ENCODE measurements at regions not wholly inside any gene's neighbourhood (a gene's known extent, or its start where the extent isn't known, plus 50 kb on each side); places are given as distances from the start of the nearest gene placed in this dataset.

DNA sequence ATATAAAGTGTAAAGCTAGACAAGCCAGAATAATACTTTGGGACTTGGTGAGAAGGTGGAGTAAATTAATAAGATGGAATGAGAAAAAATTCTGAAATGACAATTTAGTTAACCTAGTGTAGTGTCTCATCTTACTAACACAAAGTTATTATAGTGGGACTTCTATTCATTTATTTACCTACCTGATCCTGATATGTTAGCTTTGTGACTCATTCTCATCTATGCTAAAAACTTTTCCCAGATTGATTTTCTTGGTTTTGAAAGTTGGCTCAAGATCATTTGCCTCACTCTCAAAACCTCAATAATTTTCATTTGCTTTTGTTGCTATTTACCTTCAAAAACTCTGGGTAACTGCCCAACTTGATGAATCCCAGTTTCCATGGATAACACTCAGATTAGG lies 698.6 kb downstream of the SH3BGRL start:
- no peak overlapping the region for H3K23ac ChIP-seq (ENCODE audit: insufficient read length, low read depth, low read length)
- no peaks in the 10 kb centered on the region for H4K20me1 ChIP-seq (ENCODE audit: control insufficient read depth, insufficient read depth, insufficient read length)
- Mint-ChIP-seq H3K4me3 (no peak overlapping the region), H3K27ac (no peak overlapping the region), H3K9me3 (peaks cover 59 to 80% of the 10 kb centered on the region in 2 experiments), H3K27me3 (ENCODE audit: low read depth) (no peaks in the 10 kb centered on the region; the same call in 1 of the 2 replicates), H3K4me1 (no peaks in the 10 kb centered on the region), H3K36me3 (ENCODE audit: insufficient read depth in 1 of 3, low read depth in 3 of 3) (peaks cover 0 to 6% (median 4%) of the 10 kb centered on the region in 3 experiments; a peak in 3 of 7 replicates)
- no peak overlapping the region for H4K5ac ChIP-seq (ENCODE audit: insufficient read length, low read depth, low read length)
- H4K91ac ChIP-seq (ENCODE audit: insufficient read length, low read depth, low read length), result no peak overlapping the region
- no peak overlapping the region for H2BK120ac ChIP-seq (ENCODE audit: low read depth, low read length, poor library complexity, severe bottlenecking)
- H3K79me2 ChIP-seq (ENCODE audit: insufficient read depth, low read length), result no peaks in the 10 kb centered on the region
- no peak overlapping the region for H2AK5ac ChIP-seq (ENCODE audit: insufficient read length, low read length)
- no peak overlapping the region for H3T11ph ChIP-seq (ENCODE audit: low read length)
- no peak overlapping the region for H2BK12ac ChIP-seq (ENCODE audit: insufficient read length, low read depth, low read length)
- H3K9ac ChIP-seq (ENCODE audit: extremely low read depth, insufficient read length, low read length), result no peak overlapping the region
- H3K9me3 ChIP-seq (ENCODE audit: control insufficient read depth, low read depth, low read length), result peaks cover 30% of the 10 kb centered on the region
- H2BK20ac ChIP-seq (ENCODE audit: low read depth, low read length, poor library complexity, severe bottlenecking), result no peak overlapping the region
- H3K27me3 ChIP-seq (ENCODE audit: insufficient read depth, low read length), result no peaks in the 10 kb centered on the region
- TF ChIP-seq, protein P1, sequence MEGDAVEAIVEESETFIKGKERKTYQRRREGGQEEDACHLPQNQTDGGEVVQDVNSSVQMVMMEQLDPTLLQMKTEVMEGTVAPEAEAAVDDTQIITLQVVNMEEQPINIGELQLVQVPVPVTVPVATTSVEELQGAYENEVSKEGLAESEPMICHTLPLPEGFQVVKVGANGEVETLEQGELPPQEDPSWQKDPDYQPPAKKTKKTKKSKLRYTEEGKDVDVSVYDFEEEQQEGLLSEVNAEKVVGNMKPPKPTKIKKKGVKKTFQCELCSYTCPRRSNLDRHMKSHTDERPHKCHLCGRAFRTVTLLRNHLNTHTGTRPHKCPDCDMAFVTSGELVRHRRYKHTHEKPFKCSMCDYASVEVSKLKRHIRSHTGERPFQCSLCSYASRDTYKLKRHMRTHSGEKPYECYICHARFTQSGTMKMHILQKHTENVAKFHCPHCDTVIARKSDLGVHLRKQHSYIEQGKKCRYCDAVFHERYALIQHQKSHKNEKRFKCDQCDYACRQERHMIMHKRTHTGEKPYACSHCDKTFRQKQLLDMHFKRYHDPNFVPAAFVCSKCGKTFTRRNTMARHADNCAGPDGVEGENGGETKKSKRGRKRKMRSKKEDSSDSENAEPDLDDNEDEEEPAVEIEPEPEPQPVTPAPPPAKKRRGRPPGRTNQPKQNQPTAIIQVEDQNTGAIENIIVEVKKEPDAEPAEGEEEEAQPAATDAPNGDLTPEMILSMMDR (conservative IDR thresholded peaks at IDR 0.05), result no peak
- H3K56ac ChIP-seq (ENCODE audit: insufficient read length, low read depth, low read length), result no peak overlapping the region
- no peak overlapping the region for H4K8ac ChIP-seq (replicated peaks; ENCODE audit: insufficient read length, low read depth, low read length)
- H3K23me2 ChIP-seq (ENCODE audit: insufficient read length, low read depth, low read length, poor library complexity, severe bottlenecking), result no peaks in the 10 kb centered on the region
- no peak overlapping the region for H3K4ac ChIP-seq (ENCODE audit: low read depth, low read length)
- no peak overlapping the region for H3K18ac ChIP-seq (ENCODE audit: insufficient read length, low read depth, low read length)
- no peak overlapping the region for H2BK15ac ChIP-seq (ENCODE audit: low read depth, low read length)
- H3K4me1 ChIP-seq (ENCODE audit: insufficient read depth, low read length), result no peaks in the 10 kb centered on the region
- H2BK5ac ChIP-seq (ENCODE audit: insufficient read length, low read length), result no peak overlapping the region
- H3K27ac ChIP-seq (ENCODE audit: insufficient read length, low read depth, low read length), result no peak overlapping the region
- no peak for DNase-seq
- no peak overlapping the region for H2AFZ ChIP-seq (ENCODE audit: low read length)
- H3K14ac ChIP-seq (ENCODE audit: insufficient read depth, low read length), result no peak overlapping the region
- no peak overlapping the region for H3K4me2 ChIP-seq (ENCODE audit: insufficient read depth, insufficient read length, low read length)
- no peaks in the 10 kb centered on the region for H3K79me1 ChIP-seq (ENCODE audit: insufficient read depth, low read depth, low read length, poor library complexity, severe bottlenecking)

Data from H9 (cell line).